H9 (cell line): ENCODE measurements at regions not wholly inside any gene's neighbourhood (a gene's known extent, or its start where the extent isn't known, plus 50 kb on each side); places are given as distances from the start of the nearest gene placed in this dataset.

Experiments
- DNase-seq: peaks from one replicate; pipeline ENCODE4 v3.0.0-alpha.2; 2017
- H2AFZ ChIP-seq: one replicate; pipeline ENCODE4 v1.6.1; 2013; ENCODE audit warnings: mild to moderate bottlenecking, low read length, control low read depth, moderate library complexity
- H2AK5ac ChIP-seq: 2 replicates; pipeline ENCODE4 v1.6.1; 2013; ENCODE audit warnings: low read length, control low read depth, mixed read lengths; ENCODE audit not compliant: insufficient read length
- H2BK120ac ChIP-seq: one replicate; pipeline ENCODE4 v1.6.1; 2013; ENCODE audit warnings: low read depth, mild to moderate bottlenecking, low read length, control low read depth, inconsistent platforms; ENCODE audit not compliant: poor library complexity, severe bottlenecking
- H2BK12ac ChIP-seq: 2 replicates; pipeline ENCODE4 v1.6.1; 2013; ENCODE audit warnings: low read length, control low read depth, mixed read lengths, low read depth; ENCODE audit not compliant: insufficient read length
- H2BK15ac ChIP-seq: 2 replicates; pipeline ENCODE4 v1.6.1; 2013; ENCODE audit warnings: low read depth, low read length, control low read depth
- H2BK20ac ChIP-seq: one replicate; pipeline ENCODE4 v1.6.1; 2013; ENCODE audit warnings: low read depth, mild to moderate bottlenecking, low read length, control low read depth, inconsistent platforms; ENCODE audit not compliant: poor library complexity, severe bottlenecking
- H2BK5ac ChIP-seq: 2 replicates; pipeline ENCODE4 v1.6.1; 2013; ENCODE audit warnings: low read length, control low read depth, mixed read lengths; ENCODE audit not compliant: insufficient read length
- H3K14ac ChIP-seq: 2 replicates; pipeline ENCODE4 v1.6.1; 2013; ENCODE audit warnings: low read length, control low read depth; ENCODE audit not compliant: insufficient read depth
- H3K18ac ChIP-seq: 2 replicates; pipeline ENCODE4 v1.6.1; 2013; ENCODE audit warnings: low read depth, mild to moderate bottlenecking, mixed read lengths, low read length, control low read depth; ENCODE audit not compliant: insufficient read length
- H3K23ac ChIP-seq: 2 replicates; pipeline ENCODE4 v1.6.1; 2013; ENCODE audit warnings: low read length, control low read depth, mixed read lengths, low read depth; ENCODE audit not compliant: insufficient read length
- H3K23me2 ChIP-seq: 2 replicates; pipeline ENCODE4 v1.6.1; 2013; ENCODE audit warnings: low read depth, mild to moderate bottlenecking, mixed read lengths, low read length, control low read depth; ENCODE audit not compliant: insufficient read length, poor library complexity, severe bottlenecking
- H3K27ac ChIP-seq: 2 replicates; pipeline ENCODE4 v1.5.1; 2013; ENCODE audit warnings: low read length, control low read depth, mixed read lengths, low read depth; ENCODE audit not compliant: insufficient read length
- H3K27me3 ChIP-seq: 2 replicates; pipeline ENCODE4 v1.6.1; 2013; ENCODE audit warnings: low read length, control low read depth, inconsistent platforms; ENCODE audit not compliant: insufficient read depth
- H3K4ac ChIP-seq: 2 replicates; pipeline ENCODE4 v1.6.1; 2013; ENCODE audit warnings: low read depth, mild to moderate bottlenecking, control low read depth, inconsistent platforms, low read length, moderate library complexity
- H3K4me1 ChIP-seq: 2 replicates; pipeline ENCODE4 v1.6.1; 2013; ENCODE audit warnings: low read length, control low read depth, inconsistent platforms; ENCODE audit not compliant: insufficient read depth
- H3K4me2 ChIP-seq: 2 replicates; pipeline ENCODE4 v1.6.1; 2013; ENCODE audit warnings: low read length, control low read depth, mixed read lengths; ENCODE audit not compliant: insufficient read length, insufficient read depth
- H3K56ac ChIP-seq: 2 replicates; pipeline ENCODE4 v1.6.1; 2013; ENCODE audit warnings: low read depth, mild to moderate bottlenecking, mixed read lengths, low read length, control low read depth; ENCODE audit not compliant: insufficient read length
- H3K79me1 ChIP-seq: 2 replicates; pipeline ENCODE4 v1.6.1; 2013; ENCODE audit warnings: low read depth, mild to moderate bottlenecking, moderate library complexity, low read length, control low read depth, inconsistent platforms; ENCODE audit not compliant: insufficient read depth, poor library complexity, severe bottlenecking
- H3K79me2 ChIP-seq: 2 replicates; pipeline ENCODE4 v1.6.1; 2013; ENCODE audit warnings: low read length, control low read depth, inconsistent platforms; ENCODE audit not compliant: insufficient read depth
- H3K9ac ChIP-seq: 2 replicates; pipeline ENCODE4 v1.6.1; 2013; ENCODE audit warnings: low read length, control low read depth, mixed read lengths; ENCODE audit not compliant: insufficient read length; ENCODE audit errors: extremely low read depth
- H3K9me3 ChIP-seq: one replicate; pipeline ENCODE4 v1.6.1; 2013; ENCODE audit warnings: low read depth, low read length, inconsistent platforms; ENCODE audit not compliant: control insufficient read depth
- H3T11ph ChIP-seq: one replicate; pipeline ENCODE4 v1.6.1; 2013; ENCODE audit warnings: mild to moderate bottlenecking, low read length, control low read depth, inconsistent platforms
- H4K20me1 ChIP-seq: one replicate; pipeline ENCODE4 v1.6.1; 2013; ENCODE audit not compliant: control insufficient read depth, insufficient read length, insufficient read depth
- H4K5ac ChIP-seq: 2 replicates; pipeline ENCODE4 v1.6.1; 2013; ENCODE audit warnings: low read depth, mild to moderate bottlenecking, mixed read lengths, low read length, control low read depth; ENCODE audit not compliant: insufficient read length
- H4K8ac ChIP-seq: replicated peaks from 2 replicates; pipeline ENCODE4 v1.6.1; 2013; ENCODE audit warnings: low read length, control low read depth, mixed read lengths, low read depth; ENCODE audit not compliant: insufficient read length
- H4K91ac ChIP-seq: 2 replicates; pipeline ENCODE4 v1.6.1; 2013; ENCODE audit warnings: low read depth, mild to moderate bottlenecking, moderate library complexity, mixed read lengths, low read length, control low read depth; ENCODE audit not compliant: insufficient read length
- H3K27ac Mint-ChIP-seq, 3 experiments: 2 replicates in 2 of 3; 3 replicates in 1 of 3; pipeline ENCODE4 v1.8.0; 2020 to 2021; ENCODE audit warnings: mixed read lengths in 3 of 3, mild to moderate bottlenecking in 1 of 3, moderate library complexity in 1 of 3
- H3K27me3 Mint-ChIP-seq: 2 replicates; pipeline ENCODE4 v1.8.0; 2021; ENCODE audit warnings: low read depth, mild to moderate bottlenecking, moderate library complexity, mixed read lengths
- H3K36me3 Mint-ChIP-seq, 3 experiments: 2 replicates in 2 of 3; 3 replicates in 1 of 3; pipeline ENCODE4 v1.8.0; 2020 to 2021; ENCODE audit warnings: low read depth in 3 of 3, mixed read lengths in 3 of 3; ENCODE audit not compliant: insufficient read depth in 1 of 3
- H3K4me1 Mint-ChIP-seq, 2 experiments: 2 replicates each; pipeline ENCODE4 v1.8.0; 2020; ENCODE audit warnings: mixed read lengths in 2 of 2
- H3K4me3 Mint-ChIP-seq, 2 experiments: 2 replicates in 1 of 2; 3 replicates in 1 of 2; pipeline ENCODE4 v1.8.0; 2020 to 2021; ENCODE audit warnings: mild to moderate bottlenecking in 2 of 2, mixed read lengths in 2 of 2, moderate library complexity in 1 of 2
- H3K9me3 Mint-ChIP-seq, 2 experiments: 2 replicates in 1 of 2; 3 replicates in 1 of 2; pipeline ENCODE4 v1.8.0; 2020; ENCODE audit warnings: mild to moderate bottlenecking in 2 of 2, mixed read lengths in 2 of 2, moderate library complexity in 1 of 2
- WGBS: extraction: QIAGEN DNeasy Blood & Tissue Kit; methylation state at CpG from one replicate; pipeline ENCODE4 v1.1.7; 2013; ENCODE audit warnings: missing lambda C conversion rate, low lambda C conversion rate, mixed read lengths; ENCODE audit not compliant: insufficient read length; ENCODE audit errors: extremely low coverage; 5-methylcytosine and 5-hydroxymethylcytosine counted together
- TF ChIP-seq, protein P1 (sequence below): fragments of 200-600 bp; sonication (generic); conservative IDR thresholded peaks from 3 replicates; pipeline ENCODE4 v1.8.0; 2021; ENCODE audit warnings: antibody characterized with exemption, mild to moderate bottlenecking

DNA sequence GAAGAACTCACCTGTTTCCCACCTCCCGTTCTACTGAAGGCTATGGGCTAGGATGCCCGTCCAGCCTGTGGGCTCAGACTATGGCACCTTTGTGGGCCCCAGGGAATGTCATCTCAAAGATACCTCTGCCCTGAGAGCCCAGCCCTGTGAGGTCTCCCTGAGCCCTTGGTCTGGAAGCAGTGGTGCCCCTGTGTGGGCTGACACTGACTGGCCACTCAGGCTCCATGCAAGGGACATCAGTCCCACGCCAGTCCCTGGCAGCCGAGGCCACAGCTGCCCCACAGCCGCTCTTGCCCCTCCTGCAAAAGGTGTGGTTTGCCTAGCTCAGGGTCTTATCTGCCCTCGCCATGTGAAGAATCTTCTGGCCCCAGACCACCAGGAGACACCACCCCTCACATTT is 106.9 kb downstream of the KLF13 start:
- Mint-ChIP-seq H3K27ac (no peak overlapping the region), H3K9me3 (no peaks in the 10 kb centered on the region; a peak in 1 of 5 replicates), H3K36me3 (no peaks in the 10 kb centered on the region), H3K4me3 (no peak overlapping the region), H3K4me1 (peaks cover 10 to 11% of the 10 kb centered on the region in 2 experiments), H3K27me3 (peaks cover 14% of the 10 kb centered on the region)
- Histone ChIP-seq H2BK20ac (no peak overlapping the region), H2BK120ac (no peak overlapping the region), H3K4ac (no peak overlapping the region), H4K8ac (no peak overlapping the region), H2AFZ (no peak overlapping the region), H3K9ac (no peak overlapping the region), H3K14ac (no peak overlapping the region), H3K18ac (no peak overlapping the region), H3K27me3 (no peaks in the 10 kb centered on the region), H2BK5ac (no peak overlapping the region), H3K27ac (no peak overlapping the region), H2BK15ac (no peak overlapping the region), H4K20me1 (no peaks in the 10 kb centered on the region), H2BK12ac (no peak overlapping the region), H3K23me2 (no peaks in the 10 kb centered on the region), H3K23ac (no peak overlapping the region), H2AK5ac (no peak overlapping the region), H3K4me2 (no peak overlapping the region), H3T11ph (no peak overlapping the region), H4K91ac (no peak overlapping the region), H4K5ac (no peak overlapping the region), H3K56ac (no peak overlapping the region), H3K9me3 (no peaks in the 10 kb centered on the region), H3K79me2 (no peaks in the 10 kb centered on the region), H3K79me1 (no peaks in the 10 kb centered on the region), H3K4me1 (no peaks in the 10 kb centered on the region)
- TF ChIP-seq, protein P1, sequence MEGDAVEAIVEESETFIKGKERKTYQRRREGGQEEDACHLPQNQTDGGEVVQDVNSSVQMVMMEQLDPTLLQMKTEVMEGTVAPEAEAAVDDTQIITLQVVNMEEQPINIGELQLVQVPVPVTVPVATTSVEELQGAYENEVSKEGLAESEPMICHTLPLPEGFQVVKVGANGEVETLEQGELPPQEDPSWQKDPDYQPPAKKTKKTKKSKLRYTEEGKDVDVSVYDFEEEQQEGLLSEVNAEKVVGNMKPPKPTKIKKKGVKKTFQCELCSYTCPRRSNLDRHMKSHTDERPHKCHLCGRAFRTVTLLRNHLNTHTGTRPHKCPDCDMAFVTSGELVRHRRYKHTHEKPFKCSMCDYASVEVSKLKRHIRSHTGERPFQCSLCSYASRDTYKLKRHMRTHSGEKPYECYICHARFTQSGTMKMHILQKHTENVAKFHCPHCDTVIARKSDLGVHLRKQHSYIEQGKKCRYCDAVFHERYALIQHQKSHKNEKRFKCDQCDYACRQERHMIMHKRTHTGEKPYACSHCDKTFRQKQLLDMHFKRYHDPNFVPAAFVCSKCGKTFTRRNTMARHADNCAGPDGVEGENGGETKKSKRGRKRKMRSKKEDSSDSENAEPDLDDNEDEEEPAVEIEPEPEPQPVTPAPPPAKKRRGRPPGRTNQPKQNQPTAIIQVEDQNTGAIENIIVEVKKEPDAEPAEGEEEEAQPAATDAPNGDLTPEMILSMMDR: no peak
- no CpG with 5 or more reads among the region's 6 CpGs for WGBS
- no peak for DNase-seq
